ENCODE measurements at regions not wholly inside any gene's neighbourhood (a gene's known extent, or its start where the extent isn't known, plus 50 kb on each side); places are given as distances from the start of the nearest gene placed in this dataset.

DNA sequence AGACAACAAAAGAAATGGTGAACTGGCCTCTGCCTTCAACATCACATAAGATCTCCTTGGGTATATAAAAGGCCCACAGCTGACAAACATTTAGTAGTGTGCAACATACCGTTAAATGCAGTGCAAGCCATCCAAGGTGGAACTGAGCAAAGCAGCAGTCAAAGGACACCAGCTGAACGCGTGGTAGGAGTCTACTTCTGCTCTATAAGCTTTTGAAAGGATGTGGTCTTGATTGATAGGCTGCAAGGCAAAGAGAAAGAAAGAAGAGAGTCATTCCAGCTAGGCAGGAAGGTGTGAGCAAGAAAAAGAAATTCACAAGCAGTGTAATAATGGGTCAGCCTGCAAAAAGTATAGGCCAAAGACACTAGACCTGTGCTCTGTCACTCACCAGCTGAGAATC, 356.3 kb downstream of the SATB2 start:
- no peak for TF ChIP-seq CTCF (conservative IDR thresholded peaks at IDR 0.05; ENCODE audit: low read depth, low read length)
- TF ChIP-seq EZH2 (IDR thresholded peaks at IDR 0.05; ENCODE audit: low read length, unreplicated experiment), result no peak
- no peak for TF ChIP-seq EZH2phosphoT487 (IDR thresholded peaks at IDR 0.05; ENCODE audit: borderline replicate concordance, low read length)

Measured in PC-3 (cell line).